H1 (cell line): ENCODE measurements at regions not wholly inside any gene's neighbourhood (a gene's known extent, or its start where the extent isn't known, plus 50 kb on each side); places are given as distances from the start of the nearest gene placed in this dataset.

ENCODE experiments used
- CTCF ChIA-PET: fragments of 300-600 bp; sonication (Branson Sonifier 250); formaldehyde crosslinking; loops from one replicate; lab custom pipeline; 2021; ENCODE audit not compliant: partially characterized antibody; lab: Charles Lee
- POLR2A ChIA-PET: fragments of 300-600 bp; sonication (Branson Sonifier 250); formaldehyde crosslinking; loops from one replicate; lab custom pipeline; 2021; ENCODE audit warnings: inconsistent platforms; ENCODE audit not compliant: partially characterized antibody; lab: Charles Lee
- DNase-seq, 2 experiments: peaks; one replicate each; pipeline versions ENCODE4 v3.0.0 to v3.0.0-alpha.2; 2010 to 2022; ENCODE audit warnings: low spot score in 2 of 2, low read depth in 1 of 2, mixed read lengths in 1 of 2
- FAIRE-seq: peaks from 2 replicates; lab custom pipeline; 2011; peaks lifted over from hg19 to GRCh38; lab: Jason Lieb, UNC
- H2AFZ ChIP-seq: 2 replicates; pipeline ENCODE4 v1.8.1; 2012; ENCODE audit warnings: low read length, inconsistent platforms
- H2AK5ac ChIP-seq: 2 replicates; pipeline ENCODE4 v1.6.1; 2013; ENCODE audit warnings: low read depth, low read length
- H2BK120ac ChIP-seq: replicated peaks from 2 replicates; pipeline ENCODE3; 2013; ENCODE audit warnings: low read depth, low read length, inconsistent platforms
- H2BK12ac ChIP-seq: 2 replicates; pipeline ENCODE4 v1.6.1; 2013; ENCODE audit warnings: low read depth, low read length
- H2BK15ac ChIP-seq: 2 replicates; pipeline ENCODE4 v1.6.1; 2013; ENCODE audit warnings: low read length
- H2BK20ac ChIP-seq: 2 replicates; pipeline ENCODE4 v1.6.1; 2013; ENCODE audit warnings: low read length
- H2BK5ac ChIP-seq: 2 replicates; pipeline ENCODE4 v1.6.1; 2013; ENCODE audit warnings: low read depth, low read length
- H3K14ac ChIP-seq: 2 replicates; pipeline ENCODE4 v1.6.1; 2013; ENCODE audit warnings: inconsistent platforms; ENCODE audit not compliant: insufficient read length
- H3K18ac ChIP-seq: 2 replicates; pipeline ENCODE4 v1.6.1; 2013; ENCODE audit warnings: low read length; ENCODE audit errors: extremely low read depth
- H3K23ac ChIP-seq: 2 replicates; pipeline ENCODE4 v1.6.1; 2013; ENCODE audit warnings: inconsistent platforms; ENCODE audit not compliant: insufficient read length
- H3K23me2 ChIP-seq: 2 replicates; pipeline ENCODE4 v1.6.1; 2013; ENCODE audit warnings: low read depth, low read length
- H3K27ac ChIP-seq: 2 replicates; pipeline ENCODE4 v1.6.1; 2011; ENCODE audit warnings: low read depth, low read length, inconsistent platforms
- H3K27me3 ChIP-seq, 4 experiments: replicated peaks in 1 of 4; 1 replicate in 1 of 4; 2 replicates in 3 of 4; pipeline versions ENCODE4 v1.6.1 to v1.8.1; 2011 to 2013; ENCODE audit warnings: low read length in 3 of 4, mild to moderate bottlenecking in 3 of 4, inconsistent platforms in 2 of 4, mixed read lengths in 2 of 4, moderate library complexity in 1 of 4; ENCODE audit not compliant: control insufficient read depth in 3 of 4, insufficient read depth in 3 of 4; ENCODE audit errors: extremely low read depth in 1 of 4
- H3K36me3 ChIP-seq, 4 experiments: 2 replicates each; pipeline versions ENCODE4 v1.6.1 to v1.8.1; 2011 to 2013; ENCODE audit warnings: mild to moderate bottlenecking in 4 of 4, low read length in 3 of 4, moderate library complexity in 2 of 4, control low read depth in 1 of 4, inconsistent platforms in 1 of 4; ENCODE audit not compliant: insufficient read depth in 4 of 4, control insufficient read depth in 2 of 4
- H3K4ac ChIP-seq: replicated peaks from 2 replicates; pipeline ENCODE3; 2013; ENCODE audit warnings: low read length, low read depth, mixed read lengths, inconsistent platforms; ENCODE audit not compliant: insufficient read length
- H3K4me1 ChIP-seq, 4 experiments: replicated peaks in 1 of 4; 1 replicate in 1 of 4; 2 replicates in 3 of 4; pipeline versions ENCODE4 v1.6.1 to v1.8.1; 2011 to 2013; ENCODE audit warnings: low read length in 3 of 4, inconsistent platforms in 2 of 4, mixed read lengths in 1 of 4; ENCODE audit not compliant: insufficient read depth in 4 of 4, control insufficient read depth in 3 of 4
- H3K4me2 ChIP-seq, 2 experiments: 2 replicates each; pipeline versions ENCODE4 v1.6.1 to v1.8.1; 2011 to 2013; ENCODE audit warnings: low read depth in 2 of 2, low read length in 2 of 2, control low read depth in 1 of 2, inconsistent platforms in 1 of 2, mild to moderate bottlenecking in 1 of 2; ENCODE audit not compliant: insufficient read depth in 1 of 2
- H3K4me3 ChIP-seq, 4 experiments: fragments of 200-600, 300-600 bp in 1 of 4; sonication (generic), shearing (Covaris generic), sonication (Bioruptor Twin) in 1 of 4; 2 replicates each; pipeline versions ENCODE4 v1.5.1 to v1.8.1; 2011 to 2016; ENCODE audit warnings: low read length in 4 of 4, low read depth in 3 of 4, control low read depth in 2 of 4, inconsistent platforms in 2 of 4, mild to moderate bottlenecking in 2 of 4, mixed read lengths in 1 of 4, moderate library complexity in 1 of 4; ENCODE audit not compliant: insufficient read depth in 2 of 4; ENCODE audit errors: extremely low read depth in 1 of 4
- H3K56ac ChIP-seq: replicated peaks from 2 replicates; pipeline ENCODE3; 2013; ENCODE audit warnings: low read depth, mild to moderate bottlenecking, mixed read lengths, low read length, inconsistent platforms; ENCODE audit not compliant: insufficient read length
- H3K79me1 ChIP-seq: 2 replicates; pipeline ENCODE4 v1.6.1; 2013; ENCODE audit warnings: low read depth, low read length, control low read depth
- H3K79me2 ChIP-seq, 2 experiments: 2 replicates each; pipeline versions ENCODE4 v1.6.1 to v1.8.1; 2012 to 2013; ENCODE audit warnings: low read length in 2 of 2, mild to moderate bottlenecking in 2 of 2, inconsistent platforms in 1 of 2; ENCODE audit not compliant: insufficient read depth in 2 of 2, control insufficient read depth in 1 of 2
- H3K9ac ChIP-seq, 4 experiments: replicated peaks in 1 of 4; 1 replicate in 1 of 4; 2 replicates in 3 of 4; pipeline versions ENCODE4 v1.6.1 to v1.8.1; 2011 to 2013; ENCODE audit warnings: low read depth in 3 of 4, low read length in 3 of 4, control low read depth in 2 of 4, mild to moderate bottlenecking in 2 of 4, moderate library complexity in 2 of 4, inconsistent platforms in 1 of 4; ENCODE audit errors: extremely low read depth in 1 of 4
- H3K9me3 ChIP-seq, 2 experiments: 2 replicates each; pipeline versions ENCODE4 v1.6.1 to v1.8.1; 2012 to 2013; ENCODE audit warnings: mild to moderate bottlenecking in 2 of 2, moderate library complexity in 2 of 2, control low read depth in 1 of 2, inconsistent platforms in 1 of 2, low read depth in 1 of 2, low read length in 1 of 2, mixed read lengths in 1 of 2; ENCODE audit not compliant: insufficient read depth in 2 of 2
- H4K20me1 ChIP-seq, 2 experiments: replicated peaks in 1 of 2; 2 replicates each; pipeline versions ENCODE3 to v1.8.1; 2011 to 2013; ENCODE audit warnings: inconsistent platforms in 2 of 2, low read length in 2 of 2, mild to moderate bottlenecking in 1 of 2; ENCODE audit not compliant: insufficient read depth in 2 of 2, control insufficient read depth in 1 of 2
- H4K5ac ChIP-seq: 2 replicates; pipeline ENCODE4 v1.6.1; 2013; ENCODE audit warnings: low read length, low read depth, mixed read lengths, inconsistent platforms; ENCODE audit not compliant: insufficient read length
- H4K8ac ChIP-seq: 2 replicates; pipeline ENCODE4 v1.8.0; 2013; ENCODE audit warnings: mild to moderate bottlenecking, moderate library complexity, low read length, inconsistent platforms; ENCODE audit not compliant: insufficient read depth; ENCODE audit errors: extremely low read depth
- H4K91ac ChIP-seq: replicated peaks from 2 replicates; pipeline ENCODE3; 2013; ENCODE audit warnings: low read length, mixed read lengths, inconsistent platforms; ENCODE audit not compliant: insufficient read length
- CHD2 ChIP-seq: IDR thresholded peaks from 2 replicates; pipeline ENCODE4 v1.6.1; 2012; ENCODE audit warnings: low read length, improper control_type of control experiment
- FOSL1 ChIP-seq: IDR thresholded peaks from 2 replicates; pipeline ENCODE4 v1.6.1; 2011; ENCODE audit warnings: mild to moderate bottlenecking, low read depth, low read length, moderate library complexity; ENCODE audit not compliant: insufficient read depth
- GTF2F1 ChIP-seq: IDR thresholded peaks from 2 replicates; pipeline ENCODE4 v1.6.1; 2012; ENCODE audit warnings: low read depth, low read length, improper control_type of control experiment, borderline replicate concordance
- SAP30 ChIP-seq: fragments of 300-600 bp; sonication (generic); IDR thresholded peaks from 2 replicates; pipeline ENCODE4 v1.7.1; 2012; ENCODE audit warnings: low read length, moderate library complexity, mild to moderate bottlenecking, inconsistent platforms; ENCODE audit not compliant: insufficient read depth, insufficient replicate concordance
- TAF1 ChIP-seq: IDR thresholded peaks from 2 replicates; pipeline ENCODE4 v1.6.1; 2011; ENCODE audit warnings: mild to moderate bottlenecking, low read depth, low read length
- TBP ChIP-seq: IDR thresholded peaks from 2 replicates; pipeline ENCODE4 v1.6.1; 2011; ENCODE audit warnings: low read depth, low read length, improper control_type of control experiment
- WGBS, 2 experiments: shearing (Covaris generic) in 1 of 2; methylation state at CpG; one replicate each; pipeline versions ENCODE4 v1.1.6 to v1.1.7; 2013 to 2015; ENCODE audit warnings: low lambda C conversion rate in 2 of 2, mixed read lengths in 2 of 2, inconsistent platforms in 1 of 2, low coverage in 1 of 2, missing lambda C conversion rate in 1 of 2; ENCODE audit not compliant: insufficient replicate concordance in 2 of 2, insufficient coverage in 1 of 2, insufficient read length in 1 of 2; ENCODE audit errors: extremely low coverage in 1 of 2, missing lambda C conversion rate in 1 of 2; 5-methylcytosine and 5-hydroxymethylcytosine counted together

DNA sequence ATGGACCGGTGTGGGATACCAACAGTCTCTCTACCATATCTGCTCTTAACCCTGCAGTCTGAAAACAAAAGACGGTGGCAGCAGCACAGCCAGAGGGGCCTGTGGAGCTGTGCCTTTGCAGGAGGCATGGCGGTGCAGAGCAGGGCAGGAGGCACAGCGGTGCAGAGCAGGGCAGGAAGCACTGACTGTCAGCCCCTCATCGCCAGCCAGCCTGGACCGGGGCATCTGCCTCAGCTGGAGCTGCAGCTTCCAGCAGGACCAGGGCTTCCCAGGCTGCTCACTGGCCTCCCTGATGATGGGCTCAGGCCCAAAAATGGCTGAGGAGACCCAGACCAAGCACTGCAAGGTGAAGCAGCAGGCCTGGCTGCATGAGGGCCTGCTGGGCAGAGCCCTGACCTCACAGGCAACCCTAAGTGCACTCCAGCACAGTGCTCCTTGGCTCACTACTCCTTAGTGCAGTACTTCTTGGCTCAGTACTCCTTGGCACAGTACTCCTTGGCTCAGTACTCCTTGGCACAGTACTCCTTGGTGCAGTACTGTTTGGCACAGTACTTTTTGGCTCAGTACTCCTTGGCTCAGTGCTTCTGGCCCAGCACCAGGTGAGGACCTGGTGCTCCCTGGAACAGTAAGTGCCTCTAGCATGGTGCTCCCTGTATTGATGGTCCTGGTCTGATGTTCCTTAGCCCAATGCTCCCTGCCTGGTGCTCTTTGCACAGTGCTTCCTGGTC lies 78.0 kb downstream of the DHCR7 start:
- Histone ChIP-seq H3K4me2 (no peak overlapping the region), H3K23ac (no peak overlapping the region), H2BK15ac (no peak overlapping the region; the same call in 1 of the 2 replicates), H4K5ac (no peak overlapping the region), H2BK12ac (0 out of 2 replicates have a peak overlapping the region, but pooled peaks have one; percentile 27)
- DNase-seq = no peak
- CTCF ChIA-PET = interaction anchor here (0.6 to 7.5 kb wide), 7 partner anchors 21 to 556 kb away, joined by 3 to 64 read pairs (median 4); no protein-coding TSS in a partner anchor
- no peak for TF ChIP-seq CHD2
- no peak for TF ChIP-seq FOSL1
- TF ChIP-seq SAP30 = no peak
- TF ChIP-seq GTF2F1 = no peak
- TF ChIP-seq TBP = no peak
- no peak for TF ChIP-seq TAF1
- TF ChIP-seq, all 59 proteins: peak for 0
- no peak overlapping the region for H4K91ac ChIP-seq
- FAIRE-seq = no peak
- no peaks in the 10 kb centered on the region for H3K9me3 ChIP-seq
- no peak overlapping the region for H2AFZ ChIP-seq
- no peaks in the 10 kb centered on the region for H4K20me1 ChIP-seq
- POLR2A ChIA-PET = no interaction called here
- H2BK5ac ChIP-seq = no peak overlapping the region
- WGBS, 2 experiments = 93% methylated on average over 6 of the region's 6 CpGs; no CpG with 5 or more reads in 1 of the 2 experiments
- H3K23me2 ChIP-seq = no peaks in the 10 kb centered on the region
- no peaks in the 10 kb centered on the region for H3K36me3 ChIP-seq
- H3K14ac ChIP-seq = no peak overlapping the region
- no peak overlapping the region for H2BK120ac ChIP-seq
- H2BK20ac ChIP-seq = no peak overlapping the region
- H3K4ac ChIP-seq = no peak overlapping the region
- no peaks in the 10 kb centered on the region; a peak in 1 of 7 replicates for H3K27me3 ChIP-seq
- no peaks in the 10 kb centered on the region for H3K79me2 ChIP-seq
- H3K18ac ChIP-seq = no peak overlapping the region
- H3K9ac ChIP-seq = no peak overlapping the region
- no peak overlapping the region for H3K4me3 ChIP-seq
- H3K4me1 ChIP-seq = peaks cover 0 to 4% (median 3%) of the 10 kb centered on the region in 4 experiments; a peak in 2 of 7 replicates
- H4K8ac ChIP-seq = no peak overlapping the region
- H2AK5ac ChIP-seq = no peak overlapping the region; the same call in 1 of the 2 replicates
- no peaks in the 10 kb centered on the region for H3K79me1 ChIP-seq
- no peak overlapping the region for H3K27ac ChIP-seq
- H3K56ac ChIP-seq = no peak overlapping the region
